H54 (cell line): ENCODE measurements at regions not wholly inside any gene's neighbourhood (a gene's known extent, or its start where the extent isn't known, plus 50 kb on each side); places are given as distances from the start of the nearest gene placed in this dataset.

Experiments
- DNase-seq: peaks from one replicate; pipeline ENCODE4 v3.0.0; 2011; ENCODE audit warnings: low spot score, mixed read lengths; ENCODE audit not compliant: insufficient read length
- FAIRE-seq: peaks from 3 replicates; lab custom pipeline; 2011; peaks lifted over from hg19 to GRCh38; lab: Jason Lieb, UNC
- POLR2A ChIP-seq: IDR thresholded peaks from 2 replicates; pipeline ENCODE4 v1.6.1; 2011; ENCODE audit warnings: low read depth, mild to moderate bottlenecking, low read length

GRCh38 chr10:130820880-130821482 is 490.5 kb downstream of the TCERG1L start:
- FAIRE-seq (no peak), DNase-seq (no peak)
- TF ChIP-seq POLR2A, result no peak

GRCh38 chr10:130824230-130825014 is 487.1 kb downstream of the TCERG1L start:
- TF ChIP-seq POLR2A, result no peak
- DNase-seq (no peak), FAIRE-seq (no peak)

GRCh38 chr10:130833596-130833995 is 477.9 kb downstream of the TCERG1L start:
- TF ChIP-seq POLR2A, result no peak
- DNase-seq (no peak), FAIRE-seq (no peak)

GRCh38 chr10:130834170-130834569 is 477.4 kb downstream of the TCERG1L start:
- DNase-seq (no peak), FAIRE-seq (no peak)
- TF ChIP-seq POLR2A, result no peak

GRCh38 chr10:130834573-130834972 is 476.9 kb downstream of the TCERG1L start:
- FAIRE-seq, result no peak
- TF ChIP-seq POLR2A, result no peak

GRCh38 chr10:130835068-130835467 is 476.5 kb downstream of the TCERG1L start:
- FAIRE-seq, result no peak
- DNase-seq, result no peak
- TF ChIP-seq POLR2A, result no peak

More at GRCh38 chr10:130834573-130834972, 476.9 kb downstream of the TCERG1L start:
- no peak for DNase-seq

- DNase-seq (no peak), FAIRE-seq (no peak)
- no peak for TF ChIP-seq POLR2A
These were observed 475.2 kb downstream of the TCERG1L start for GRCh38 chr10:130836344-130836743.

- no peak for TF ChIP-seq POLR2A
- no peak for DNase-seq
- no peak for FAIRE-seq
These were observed 468.4 kb downstream of the TCERG1L start for GRCh38 chr10:130843051-130843653.

GRCh38 chr10:130844310-130844709 is 467.2 kb downstream of the TCERG1L start:
- TF ChIP-seq POLR2A, result no peak
- FAIRE-seq (no peak), DNase-seq (no peak)

GRCh38 chr10:130847170-130847569 is 464.4 kb downstream of the TCERG1L start:
- FAIRE-seq, result no peak
- no peak for TF ChIP-seq POLR2A
- no peak for DNase-seq

- no peak for TF ChIP-seq POLR2A
- FAIRE-seq (no peak), DNase-seq (no peak)
These were observed 462.7 kb downstream of the TCERG1L start for GRCh38 chr10:130848855-130849254.

- FAIRE-seq, result no peak
These were observed 457.4 kb downstream of the TCERG1L start for GRCh38 chr10:130854151-130854550.

GRCh38 chr10:130857631-130858295 is 453.8 kb downstream of the TCERG1L start:
- TF ChIP-seq POLR2A, result no peak
- DNase-seq, result no peak

More at GRCh38 chr10:130854151-130854550, 457.4 kb downstream of the TCERG1L start:
- DNase-seq, result no peak
- no peak for TF ChIP-seq POLR2A

GRCh38 chr10:130858626-130859025 is 452.9 kb downstream of the TCERG1L start:
- FAIRE-seq (no peak), DNase-seq (no peak)
- TF ChIP-seq POLR2A, result no peak

More at GRCh38 chr10:130857631-130858295, 453.8 kb downstream of the TCERG1L start:
- no peak for FAIRE-seq
